RWPE1 (cell line): ENCODE measurements at regions not wholly inside any gene's neighbourhood (a gene's known extent, or its start where the extent isn't known, plus 50 kb on each side); places are given as distances from the start of the nearest gene placed in this dataset.

ENCODE experiments used
- CTCF ChIA-PET: fragments of 350-600 bp; sonication (Branson Sonifier 250); formaldehyde crosslinking; extraction: SDS; loops from one replicate; lab custom pipeline; 2021; lab: Yijun Ruan, JAX
- POLR2A ChIA-PET: fragments of 400-600 bp; formaldehyde crosslinking; extraction: SDS; loops from one replicate; lab custom pipeline; 2020; ENCODE audit warnings: antibody characterized with exemption; ENCODE audit not compliant: low non-redundant PET; lab: Yijun Ruan, JAX
- DNase-seq: peaks from one replicate; pipeline ENCODE4 v3.0.0; 2012; ENCODE audit warnings: low spot score
- H3K27ac ChIP-seq: fragments of 450-650 bp; 2 replicates; pipeline ENCODE4 v1.5.1; 2017
- CTCF ChIP-seq: fragments of 450-650 bp; conservative IDR thresholded peaks from 2 replicates; pipeline ENCODE4 v1.5.1; 2017; ENCODE audit warnings: low read depth, mild to moderate bottlenecking

- no peak for TF ChIP-seq CTCF
- ChIA-PET CTCF (no interaction called here), POLR2A (no interaction called here)
- no peak for DNase-seq
- H3K27ac ChIP-seq: no peak overlapping the region
These were observed 213.7 kb upstream of the SNX2 start for GRCh38 chr5:122561209-122561608.

GRCh38 chr5:122565331-122565730 is 209.5 kb upstream of the SNX2 start:
- H3K27ac ChIP-seq: no peak overlapping the region
- CTCF ChIA-PET: interaction anchor here (0.5 to 0.6 kb wide), 2 partner anchors 430 to 434 kb away, joined by 3 to 4 read pairs; no protein-coding TSS in a partner anchor
- POLR2A ChIA-PET: no interaction called here
- no peak for TF ChIP-seq CTCF
- no peak for DNase-seq

GRCh38 chr5:122576256-122577016 is 198.4 kb upstream of the SNX2 start:
- TF ChIP-seq CTCF: no peak
- POLR2A ChIA-PET: no interaction called here
- DNase-seq: no peak
- CTCF ChIA-PET: no interaction called here
- no peak overlapping the region for H3K27ac ChIP-seq

- POLR2A ChIA-PET: no interaction called here
- CTCF ChIA-PET: no interaction called here
- DNase-seq: no peak
- no peak overlapping the region for H3K27ac ChIP-seq
- no peak for TF ChIP-seq CTCF
These were observed 193.3 kb upstream of the SNX2 start for GRCh38 chr5:122581629-122582028.

- TF ChIP-seq CTCF: no peak
- POLR2A ChIA-PET: no interaction called here
- DNase-seq: no peak
- no peak overlapping the region for H3K27ac ChIP-seq
- CTCF ChIA-PET: interaction anchor here (0.6 kb wide), 1 partner anchor 297 kb away, joined by 5 read pairs; no protein-coding TSS in a partner anchor
These were observed 190.2 kb upstream of the SNX2 start for GRCh38 chr5:122584411-122585300.

GRCh38 chr5:122585371-122585770 is 189.5 kb upstream of the SNX2 start:
- POLR2A ChIA-PET: no interaction called here
- no peak for DNase-seq
- TF ChIP-seq CTCF: no peak
- CTCF ChIA-PET: interaction anchor here (0.6 kb wide), 1 partner anchor 298 kb away, joined by 5 read pairs; no protein-coding TSS in a partner anchor
- no peak overlapping the region for H3K27ac ChIP-seq
